ENCODE measurements at regions not wholly inside any gene's neighbourhood (a gene's known extent, or its start where the extent isn't known, plus 50 kb on each side); places are given as distances from the start of the nearest gene placed in this dataset.

GRCh38 chr2:9101763-9102425 is 98.4 kb upstream of the MBOAT2 start:
- no peak for TF ChIP-seq EZH2phosphoT487 (IDR thresholded peaks at IDR 0.05; ENCODE audit: borderline replicate concordance, low read length)
- TF ChIP-seq CTCF (conservative IDR thresholded peaks at IDR 0.05; ENCODE audit: low read depth, low read length): no peak
- no peak for TF ChIP-seq EZH2 (IDR thresholded peaks at IDR 0.05; ENCODE audit: low read length, unreplicated experiment)
- no peaks in the 10 kb centered on the region for H3K27me3 ChIP-seq (ENCODE audit: low read length)
- H3K9me2 ChIP-seq (replicated peaks; ENCODE audit: low read length): no peaks in the 10 kb centered on the region
- no peaks in the 10 kb centered on the region for H3K9me3 ChIP-seq (ENCODE audit: low read length)
- no peaks in the 10 kb centered on the region for H3K36me3 ChIP-seq (ENCODE audit: low read depth, low read length)
- ChIA-PET CTCF (no interaction called here), POLR2A (ENCODE audit: unreplicated experiment) (no interaction called here)
- peak overlapping the region; percentile 99 for H3K27ac ChIP-seq (ENCODE audit: low read length)
- H4K20me1 ChIP-seq (ENCODE audit: low read length): no peaks in the 10 kb centered on the region
- H3K79me2 ChIP-seq (ENCODE audit: low read length): no peaks in the 10 kb centered on the region
- BruUV-seq (replicated peaks): no TSS peak
- no peak overlapping the region for H2AFZ ChIP-seq (ENCODE audit: low read length)
- peaks cover 48% of the 10 kb centered on the region for H3K4me1 ChIP-seq (ENCODE audit: insufficient read depth, low read length)
- DNase-seq: no peak
- intact Hi-C loops (cut with micrococcal nuclease): loop anchor here (2.0 kb wide), 1 partner anchor 101 kb away; no protein-coding TSS in a partner anchor
- peak overlapping the region; percentile 72 for H3K4me2 ChIP-seq (ENCODE audit: low read length)
- no peak for ATAC-seq
- H3K4me3 ChIP-seq (ENCODE audit: low read length): peak overlapping the region; percentile 26; the same call in 1 of the 2 replicates
- H3K9ac ChIP-seq (ENCODE audit: low read length): peak overlapping the region; percentile 88; the same call in 1 of the 2 replicates
- H3F3A ChIP-seq (ENCODE audit: low read length, unreplicated experiment): peaks cover 7% of the 10 kb centered on the region

- H3K4me1 ChIP-seq (ENCODE audit: insufficient read depth, low read length): peaks cover 45% of the 10 kb centered on the region
- H3K79me2 ChIP-seq (ENCODE audit: low read length): no peaks in the 10 kb centered on the region
- intact Hi-C loops (cut with micrococcal nuclease): no loop called here
- no peak overlapping the region for H3K4me3 ChIP-seq (ENCODE audit: low read length)
- H3K9ac ChIP-seq (ENCODE audit: low read length): no peak overlapping the region
- no peak for DNase-seq
- no peaks in the 10 kb centered on the region for H3K27me3 ChIP-seq (ENCODE audit: low read length)
- H2AFZ ChIP-seq (ENCODE audit: low read length): no peak overlapping the region
- ATAC-seq: no peak
- no TSS peak for BruUV-seq (replicated peaks)
- no peak overlapping the region for H3K4me2 ChIP-seq (ENCODE audit: low read length)
- H3K36me3 ChIP-seq (ENCODE audit: low read depth, low read length): no peaks in the 10 kb centered on the region
- ChIA-PET CTCF (no interaction called here), POLR2A (ENCODE audit: unreplicated experiment) (no interaction called here)
- H3K27ac ChIP-seq (ENCODE audit: low read length): no peak overlapping the region
- no peaks in the 10 kb centered on the region for H3K9me2 ChIP-seq (replicated peaks; ENCODE audit: low read length)
- TF ChIP-seq CTCF (conservative IDR thresholded peaks at IDR 0.05; ENCODE audit: low read depth, low read length) (no peak), EZH2phosphoT487 (IDR thresholded peaks at IDR 0.05; ENCODE audit: borderline replicate concordance, low read length) (no peak), EZH2 (IDR thresholded peaks at IDR 0.05; ENCODE audit: low read length, unreplicated experiment) (no peak)
- no peaks in the 10 kb centered on the region for H4K20me1 ChIP-seq (ENCODE audit: low read length)
- no peaks in the 10 kb centered on the region for H3K9me3 ChIP-seq (ENCODE audit: low read length)
- peaks cover 7% of the 10 kb centered on the region for H3F3A ChIP-seq (ENCODE audit: low read length, unreplicated experiment)
These were observed 96.8 kb upstream of the MBOAT2 start for GRCh38 chr2:9100080-9100876.

Measured in PC-3 (cell line).